ENCODE measurements at regions not wholly inside any gene's neighbourhood (a gene's known extent, or its start where the extent isn't known, plus 50 kb on each side); places are given as distances from the start of the nearest gene placed in this dataset.

DNA sequence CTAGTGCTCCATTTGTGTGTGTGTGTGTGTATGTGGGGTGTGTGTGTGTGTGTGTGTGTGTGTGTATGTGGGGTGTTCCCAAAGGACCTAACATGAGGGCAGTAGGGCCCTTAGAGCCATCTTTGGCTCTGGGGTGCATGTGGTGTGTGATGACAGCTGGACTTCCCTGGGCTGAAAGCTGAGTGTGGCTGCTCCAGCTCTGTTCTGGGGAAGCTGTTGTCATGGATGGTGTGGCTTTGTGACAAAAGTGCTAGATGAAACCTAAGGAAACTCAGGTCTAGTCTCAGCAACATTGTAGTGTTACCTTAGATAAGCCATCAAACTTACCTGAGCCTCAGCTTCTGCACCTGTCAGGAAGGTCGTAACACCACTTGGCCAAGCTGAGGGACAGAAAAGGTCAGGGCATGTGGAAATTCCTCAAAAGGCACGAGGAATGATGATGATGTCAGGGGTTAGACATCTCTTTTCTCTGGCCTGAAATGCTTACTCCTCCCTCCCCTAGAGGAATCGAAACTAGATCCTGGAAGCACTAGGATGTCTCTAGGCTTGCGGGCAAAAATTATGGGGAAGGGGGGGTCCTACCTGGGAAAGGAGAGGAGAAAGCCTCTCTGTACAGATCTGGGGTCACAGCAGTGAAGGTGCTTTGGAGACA lies 115.4 kb downstream of the RPS24 start:
- in situ Hi-C loops (cut with HindIII; ENCODE audit: low pct_unique_long_range_greater_than_20kb, low sequenced_read_pairs) = no loop called here

DNA sequence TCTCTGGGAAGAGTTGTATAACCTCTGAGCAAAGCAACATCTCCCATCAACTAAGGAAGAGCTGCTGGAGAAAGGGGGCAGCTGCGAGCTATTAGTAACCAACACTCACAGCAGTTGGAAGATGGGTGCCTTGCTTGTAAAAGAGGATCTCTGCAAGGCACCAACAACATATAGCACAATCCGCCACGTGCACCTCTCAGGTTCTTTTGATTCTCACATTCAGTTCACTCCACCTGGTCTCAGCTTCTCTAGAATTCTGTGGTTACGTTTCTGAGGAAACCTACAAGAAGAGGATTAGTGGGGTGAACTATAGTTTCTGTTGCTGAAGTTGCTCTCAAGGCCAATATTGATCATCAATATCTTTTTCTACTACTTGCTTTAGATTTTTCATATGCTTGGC lies 117.1 kb downstream of the RPS24 start:
- no peak for DNase-seq (ENCODE audit: low read depth, low spot score)
- in situ Hi-C loops (cut with HindIII; ENCODE audit: low pct_unique_long_range_greater_than_20kb, low sequenced_read_pairs) = no loop called here

More for the DNA sequence above, 115.4 kb downstream of the RPS24 start:
- DNase-seq (ENCODE audit: low read depth, low spot score) = no peak

DNA sequence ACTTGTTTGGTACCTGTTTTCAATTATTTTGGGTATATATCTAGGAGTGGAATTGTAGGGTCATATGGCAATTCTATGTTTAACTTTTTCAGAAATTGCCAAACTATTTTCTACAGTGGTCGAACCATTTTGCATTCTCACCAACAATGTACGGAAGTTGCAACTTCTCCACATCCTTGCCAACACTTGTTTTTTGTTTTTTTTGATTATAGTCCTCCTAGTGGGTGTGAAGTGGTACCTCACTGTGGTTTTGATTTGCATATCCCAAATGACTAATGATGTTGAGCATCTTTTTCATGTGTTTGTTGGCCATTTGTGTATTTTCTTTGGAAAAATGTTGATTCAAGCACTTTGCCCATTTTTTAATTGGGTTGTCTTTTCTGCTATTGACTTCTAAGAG lies 122.1 kb downstream of the RPS24 start:
- no peak for DNase-seq (ENCODE audit: low read depth, low spot score)
- in situ Hi-C loops (cut with HindIII; ENCODE audit: low pct_unique_long_range_greater_than_20kb, low sequenced_read_pairs) = no loop called here

DNA sequence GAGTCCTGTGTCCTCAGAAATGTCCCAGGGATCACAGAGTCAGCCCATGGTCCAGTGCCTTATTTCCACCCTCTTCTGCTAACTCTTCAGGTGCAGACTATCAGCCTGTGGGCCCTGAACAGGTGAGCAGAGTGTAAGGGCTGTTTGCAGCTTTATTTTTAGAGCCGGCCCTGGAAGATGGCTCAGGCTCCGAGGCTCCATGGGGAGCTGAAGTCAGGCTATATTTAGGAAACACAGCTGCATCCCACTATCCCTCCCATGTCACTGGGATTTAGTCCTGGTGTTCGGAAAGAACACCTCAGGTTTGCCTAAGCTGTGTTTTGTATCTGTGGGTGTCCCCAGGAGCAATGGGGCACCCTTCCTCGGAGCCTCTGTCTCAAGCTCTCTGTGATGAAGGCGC lies 126.9 kb downstream of the RPS24 start:
- no peak for DNase-seq (ENCODE audit: low read depth, low spot score)
- in situ Hi-C loops (cut with HindIII; ENCODE audit: low pct_unique_long_range_greater_than_20kb, low sequenced_read_pairs) = no loop called here

DNA sequence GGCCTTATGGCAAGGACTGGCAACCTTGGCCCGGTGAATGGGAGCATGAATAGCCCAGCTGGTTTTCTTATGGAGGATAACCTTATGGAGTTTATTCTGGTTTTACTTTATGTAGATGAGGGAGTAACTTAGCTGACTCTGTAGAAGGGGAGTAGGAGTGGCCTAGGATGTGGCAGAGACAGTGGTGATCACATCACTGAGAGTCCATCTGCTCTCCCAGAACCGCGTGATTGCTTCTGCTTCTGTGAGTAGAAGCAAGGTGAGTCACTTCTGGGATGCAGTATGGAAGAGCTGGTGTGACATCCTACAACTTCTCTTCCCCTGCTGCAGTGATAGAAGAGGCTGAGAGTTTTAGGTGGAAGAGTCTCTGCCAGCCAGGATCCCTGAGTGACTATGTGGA lies 129.2 kb downstream of the RPS24 start:
- in situ Hi-C loops (cut with HindIII; ENCODE audit: low pct_unique_long_range_greater_than_20kb, low sequenced_read_pairs) = no loop called here
- no peak for DNase-seq (ENCODE audit: low read depth, low spot score)

DNA sequence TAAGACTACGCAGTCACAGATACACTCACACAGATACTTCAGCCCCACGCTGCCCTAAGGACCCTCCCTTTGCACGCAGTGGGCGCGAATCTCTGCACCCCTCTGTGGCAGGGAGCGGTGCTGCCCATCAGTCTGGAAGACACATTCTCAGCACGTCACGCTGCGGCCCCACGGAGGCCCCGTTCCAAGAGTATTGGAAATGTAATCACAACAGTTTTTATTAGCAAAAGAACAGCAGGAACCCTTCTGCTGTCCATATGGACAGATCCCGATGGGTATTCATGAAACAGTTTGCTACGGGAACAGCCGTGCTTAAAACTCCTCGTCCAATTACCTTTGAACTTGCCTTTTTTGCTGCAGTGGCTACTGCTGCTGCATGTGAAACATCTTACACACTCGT lies 131.0 kb downstream of the RPS24 start:
- in situ Hi-C loops (cut with HindIII; ENCODE audit: low pct_unique_long_range_greater_than_20kb, low sequenced_read_pairs) = no loop called here
- DNase-seq (ENCODE audit: low read depth, low spot score) = no peak

DNA sequence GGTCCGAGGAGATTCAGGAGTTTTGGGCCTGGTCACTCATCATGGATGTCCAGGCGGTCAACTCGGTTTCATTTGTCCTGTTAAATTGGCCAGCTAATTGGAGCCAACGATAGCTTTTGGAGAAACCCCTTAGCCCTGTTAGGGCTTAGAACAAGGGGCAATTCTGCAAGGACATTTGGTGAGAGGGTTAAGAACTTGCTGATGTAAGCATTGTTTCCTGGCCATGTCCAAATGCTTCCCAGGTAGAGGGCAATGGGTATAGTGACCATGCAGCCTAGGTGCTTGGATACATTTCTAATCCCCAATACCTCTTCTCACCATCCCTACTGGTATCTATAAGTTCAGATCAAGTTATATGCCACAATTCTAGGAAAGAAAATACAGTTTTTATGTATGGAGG lies 131.5 kb downstream of the RPS24 start:
- in situ Hi-C loops (cut with HindIII; ENCODE audit: low pct_unique_long_range_greater_than_20kb, low sequenced_read_pairs) = no loop called here
- no peak for DNase-seq (ENCODE audit: low read depth, low spot score)

DNA sequence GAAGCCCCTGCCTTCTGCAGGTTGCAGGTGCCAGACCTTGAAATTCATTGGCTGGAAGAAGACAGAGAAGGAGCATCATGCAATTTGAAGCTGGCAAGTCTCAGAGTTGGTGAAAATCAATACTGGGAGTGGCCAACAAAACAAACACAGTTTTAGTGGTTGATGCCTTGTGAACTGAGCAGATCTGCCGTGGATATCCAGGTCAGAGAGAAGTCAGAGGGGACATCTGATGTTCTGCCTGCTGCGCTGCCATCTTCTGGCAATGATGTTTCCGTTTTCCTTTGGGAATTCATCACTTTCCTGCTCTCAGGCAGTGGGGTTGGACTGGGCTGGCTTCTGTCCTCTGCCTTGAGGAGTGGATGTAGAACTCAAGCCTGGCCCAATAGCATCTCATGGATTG lies 132.0 kb downstream of the RPS24 start:
- no peak for DNase-seq (ENCODE audit: low read depth, low spot score)
- in situ Hi-C loops (cut with HindIII; ENCODE audit: low pct_unique_long_range_greater_than_20kb, low sequenced_read_pairs) = no loop called here

DNA sequence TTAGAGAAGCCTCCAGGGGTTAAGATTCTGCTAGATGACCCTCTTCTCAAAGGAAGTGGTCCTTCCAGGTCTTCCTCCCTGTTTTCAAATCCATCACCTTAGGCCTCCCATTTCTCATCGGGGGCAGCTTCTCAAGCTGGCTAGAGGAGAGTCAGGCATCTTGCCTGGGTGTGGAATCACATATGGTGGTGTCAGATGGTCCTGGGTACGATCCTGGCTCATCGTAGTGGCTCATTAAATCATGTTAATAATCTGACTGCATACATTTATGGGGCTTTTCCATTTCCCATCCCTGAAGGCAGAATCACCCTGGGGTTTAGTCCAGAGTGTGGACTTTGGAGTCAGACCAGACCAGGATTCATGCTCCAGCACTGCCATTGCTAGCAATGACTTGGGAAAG lies 132.6 kb downstream of the RPS24 start:
- DNase-seq (ENCODE audit: low read depth, low spot score) = no peak
- in situ Hi-C loops (cut with HindIII; ENCODE audit: low pct_unique_long_range_greater_than_20kb, low sequenced_read_pairs) = no loop called here

DNA sequence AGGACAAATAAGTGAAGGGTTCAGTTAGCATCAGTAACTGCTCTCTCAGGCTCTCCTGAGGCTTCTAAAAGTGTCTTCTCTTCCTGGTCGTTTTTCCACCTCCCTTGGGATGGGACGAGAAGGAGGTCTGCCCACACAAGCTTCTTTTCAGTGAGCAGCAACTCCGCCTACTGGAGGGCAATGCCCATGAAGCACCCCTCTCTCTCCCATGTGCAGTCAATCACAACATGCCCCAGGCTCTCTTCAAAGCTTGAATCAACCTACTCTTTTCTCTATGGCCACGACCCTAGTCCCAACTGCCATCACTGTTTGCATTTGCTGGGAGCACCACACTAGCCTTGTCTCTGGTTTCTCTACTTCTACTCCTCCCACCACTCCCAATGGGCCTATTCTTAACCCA lies 135.6 kb downstream of the RPS24 start:
- in situ Hi-C loops (cut with HindIII; ENCODE audit: low pct_unique_long_range_greater_than_20kb, low sequenced_read_pairs) = no loop called here
- DNase-seq (ENCODE audit: low read depth, low spot score) = peak; percentile 28

DNA sequence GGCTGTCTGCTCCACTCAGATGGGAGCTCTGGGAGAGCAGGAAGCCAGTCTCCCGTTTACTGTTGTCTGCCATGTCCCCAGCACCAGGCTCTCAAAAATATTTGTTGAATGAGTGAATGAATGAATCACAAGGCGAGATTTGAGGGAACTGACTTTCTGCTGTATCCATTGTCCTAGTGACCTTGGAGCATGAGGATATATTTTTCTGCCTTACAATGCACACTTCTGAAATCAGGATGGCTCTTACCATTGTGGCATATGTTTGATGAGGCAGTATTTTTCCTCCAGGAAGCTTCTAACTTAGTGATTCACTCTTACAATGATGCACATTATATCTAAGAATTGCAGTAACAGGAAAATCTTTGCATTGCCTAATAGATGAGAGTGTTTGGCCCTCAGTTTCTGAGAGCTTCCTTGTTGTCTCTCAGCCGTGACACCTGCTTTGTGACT lies 136.4 kb downstream of the RPS24 start:
- in situ Hi-C loops (cut with HindIII; ENCODE audit: low pct_unique_long_range_greater_than_20kb, low sequenced_read_pairs) = no loop called here
- no peak for DNase-seq (ENCODE audit: low read depth, low spot score)

DNA sequence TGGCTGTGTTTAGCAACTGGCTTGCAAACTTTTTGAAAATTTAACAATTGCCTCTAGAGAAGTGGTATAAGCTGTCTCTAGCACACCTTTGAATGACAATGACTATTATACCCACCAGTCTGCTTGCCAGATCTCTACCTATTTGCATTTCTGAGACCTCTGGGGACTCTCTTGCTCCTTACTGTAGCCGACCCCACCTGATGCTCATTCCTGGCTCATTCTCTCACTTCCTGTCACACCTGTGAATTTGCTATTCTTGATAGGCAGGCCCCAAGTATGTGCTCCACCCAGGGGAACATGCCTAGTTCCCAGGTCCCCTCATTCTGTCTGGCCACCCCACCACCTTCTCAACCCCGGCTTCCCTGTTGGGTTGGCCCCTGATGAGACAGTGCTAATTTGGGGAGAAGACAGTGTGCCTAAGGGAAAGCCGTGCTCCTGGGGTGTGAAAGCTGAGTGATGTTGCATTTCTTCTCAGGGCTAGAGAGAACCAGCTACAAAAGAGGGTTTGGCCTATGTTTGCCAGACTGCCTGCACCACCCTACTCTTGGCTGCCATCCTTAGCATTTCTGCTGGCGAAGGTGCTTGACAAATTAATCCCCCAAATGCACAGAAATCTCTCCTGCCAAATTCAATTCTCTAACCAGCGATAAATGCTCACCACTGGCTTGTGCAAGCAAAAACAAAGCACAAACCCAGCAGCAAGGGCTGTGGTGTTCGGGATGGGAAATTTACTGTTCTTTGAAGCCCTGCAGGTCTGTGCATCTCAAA lies 138.2 kb downstream of the RPS24 start:
- no peak for DNase-seq (ENCODE audit: low read depth, low spot score)
- in situ Hi-C loops (cut with HindIII; ENCODE audit: low pct_unique_long_range_greater_than_20kb, low sequenced_read_pairs) = no loop called here

DNA sequence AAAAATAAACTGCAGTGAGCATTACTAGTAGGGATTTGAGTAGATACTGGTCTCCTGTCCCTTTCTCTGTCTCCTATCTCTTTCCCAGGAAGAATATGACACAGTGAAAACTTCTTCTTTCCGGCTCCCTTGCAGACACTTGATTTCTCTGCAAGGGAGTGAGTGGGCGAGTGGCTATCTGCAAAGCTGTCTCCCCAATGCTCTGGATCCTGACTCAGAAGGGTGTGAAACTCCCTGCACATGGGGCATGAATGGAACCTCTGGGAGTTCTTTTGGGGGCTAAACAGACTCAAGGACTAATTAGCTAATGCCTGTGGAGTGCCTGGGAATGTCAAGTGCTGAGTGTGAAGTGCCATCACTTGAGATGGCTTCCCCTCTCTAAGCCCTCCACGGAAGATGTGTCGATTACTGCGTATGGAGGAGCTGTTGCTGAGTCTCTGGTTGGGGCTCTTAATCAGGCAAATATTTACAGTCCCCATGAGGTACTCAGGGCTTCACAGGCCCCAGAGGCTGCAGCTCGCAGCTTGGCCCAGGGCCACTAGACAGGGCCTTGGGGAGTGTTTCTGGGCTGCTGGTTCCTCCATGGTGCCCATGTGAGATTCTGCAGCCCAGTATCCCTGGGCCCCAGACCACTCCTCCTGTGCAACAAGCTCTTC lies 139.8 kb downstream of the RPS24 start:
- DNase-seq (ENCODE audit: low read depth, low spot score) = no peak

DNA sequence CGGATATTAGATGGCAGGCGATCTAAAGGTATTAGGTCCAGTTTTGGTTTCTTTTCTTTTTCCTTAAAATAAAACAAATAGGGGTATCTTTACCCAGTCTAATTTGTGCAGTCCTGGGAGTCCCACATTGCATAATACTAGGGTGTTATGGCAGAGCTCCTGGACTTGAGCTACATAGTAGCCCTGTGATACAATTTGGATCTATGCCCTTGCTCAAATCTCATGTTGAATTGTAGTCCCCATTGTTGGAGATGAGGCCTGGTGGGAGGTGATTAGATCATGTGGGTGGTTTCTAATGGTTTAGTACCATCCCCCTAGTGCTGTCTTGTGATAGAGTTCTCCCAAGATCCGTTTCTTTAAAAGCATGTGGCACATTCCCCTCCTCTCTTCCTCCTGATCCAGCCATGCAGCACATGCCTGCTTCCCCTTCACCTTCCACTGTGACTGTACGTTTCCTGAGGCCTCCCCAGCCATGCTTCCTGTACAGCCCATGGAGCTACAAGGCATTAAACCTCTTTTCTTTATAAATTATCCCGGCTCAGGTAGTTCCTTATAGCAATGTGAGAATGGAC lies 141.9 kb downstream of the RPS24 start:
- peak; percentile 30 for DNase-seq (ENCODE audit: low read depth, low spot score)
- in situ Hi-C loops (cut with HindIII; ENCODE audit: low pct_unique_long_range_greater_than_20kb, low sequenced_read_pairs) = no loop called here

More for the DNA sequence above, 139.8 kb downstream of the RPS24 start:
- in situ Hi-C loops (cut with HindIII; ENCODE audit: low pct_unique_long_range_greater_than_20kb, low sequenced_read_pairs) = no loop called here

DNA sequence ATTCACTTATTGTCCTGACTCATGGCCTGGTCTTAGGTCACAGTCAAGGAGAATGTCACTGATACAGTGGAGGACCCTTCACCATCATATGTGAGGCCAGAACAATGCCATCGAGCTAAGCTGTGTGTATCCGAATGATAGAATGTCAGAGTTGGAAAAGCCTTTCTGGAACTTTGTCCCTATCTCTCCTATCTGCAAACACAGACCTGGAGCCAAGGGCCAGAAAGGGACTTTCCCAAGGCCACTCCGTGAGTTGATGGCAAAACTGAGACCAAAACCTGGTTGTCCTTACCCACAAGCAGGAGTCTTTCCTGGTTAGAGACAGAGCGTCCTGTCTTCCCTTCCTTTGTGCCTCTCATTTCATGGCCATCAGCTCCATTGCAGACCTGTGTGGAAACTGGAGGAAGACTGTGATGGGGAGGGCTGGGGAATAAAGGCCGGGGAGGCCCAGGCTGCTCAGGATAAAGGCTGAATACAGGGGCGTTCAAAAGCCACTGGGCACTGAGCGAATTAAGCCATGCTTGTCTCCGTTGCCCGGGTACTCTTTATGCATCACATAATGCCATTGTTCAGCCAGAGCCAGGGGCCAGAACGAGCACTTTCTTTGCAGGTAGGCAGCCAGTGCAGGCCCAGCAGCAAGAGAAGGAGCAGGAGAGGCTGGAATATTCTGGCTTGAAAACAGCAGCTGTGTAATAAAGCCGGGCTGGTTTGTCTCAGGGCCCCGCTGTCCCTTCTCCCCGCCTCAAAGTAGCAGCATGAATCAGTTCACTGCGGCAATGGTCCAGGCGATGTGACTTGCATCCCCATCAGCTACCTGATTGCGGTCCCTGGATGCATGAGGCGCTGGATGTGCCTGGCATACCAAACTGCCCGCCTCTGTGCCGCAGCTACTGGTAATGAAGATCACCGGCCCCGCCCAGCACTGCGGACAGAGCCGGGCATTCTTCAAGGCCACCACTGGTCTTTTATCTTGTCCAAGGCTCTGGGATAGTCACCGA lies 143.0 kb downstream of the RPS24 start:
- no peak for DNase-seq (ENCODE audit: low read depth, low spot score)
- in situ Hi-C loops (cut with HindIII; ENCODE audit: low pct_unique_long_range_greater_than_20kb, low sequenced_read_pairs) = no loop called here

DNA sequence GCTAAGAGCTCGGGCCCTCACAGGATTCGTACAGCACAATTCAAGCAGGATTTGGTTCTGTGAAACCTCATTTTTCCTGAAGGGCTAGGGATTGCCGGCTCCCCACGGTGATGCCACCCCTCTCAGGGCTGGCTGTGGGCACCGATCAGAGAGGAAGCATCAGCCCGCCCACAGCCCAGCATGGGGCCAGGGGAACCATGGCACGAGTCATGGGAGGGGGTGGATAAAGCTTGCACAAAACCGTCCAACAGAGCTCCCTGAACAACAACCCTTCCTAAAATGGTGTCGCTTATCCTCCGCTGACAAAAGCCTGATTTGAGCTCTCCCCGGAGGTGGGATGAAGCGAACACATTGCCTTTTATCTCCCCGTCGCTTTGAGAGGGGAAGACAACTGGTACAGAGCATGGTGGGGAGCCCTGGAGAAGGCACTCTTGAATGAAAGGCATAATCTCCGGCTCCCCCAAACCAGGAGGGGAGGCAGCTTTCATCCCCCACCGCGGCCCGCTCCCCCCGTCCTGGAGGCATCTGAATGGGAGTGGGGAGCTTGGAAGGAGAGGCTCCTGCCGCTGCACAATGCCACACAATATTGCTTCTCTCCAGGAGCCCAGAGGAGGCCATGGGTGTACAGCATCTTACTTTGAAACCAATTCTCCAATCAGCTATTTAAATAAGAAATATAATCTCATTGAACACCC lies 144.0 kb downstream of the RPS24 start:
- DNase-seq (ENCODE audit: low read depth, low spot score) = no peak
- in situ Hi-C loops (cut with HindIII; ENCODE audit: low pct_unique_long_range_greater_than_20kb, low sequenced_read_pairs) = no loop called here

DNA sequence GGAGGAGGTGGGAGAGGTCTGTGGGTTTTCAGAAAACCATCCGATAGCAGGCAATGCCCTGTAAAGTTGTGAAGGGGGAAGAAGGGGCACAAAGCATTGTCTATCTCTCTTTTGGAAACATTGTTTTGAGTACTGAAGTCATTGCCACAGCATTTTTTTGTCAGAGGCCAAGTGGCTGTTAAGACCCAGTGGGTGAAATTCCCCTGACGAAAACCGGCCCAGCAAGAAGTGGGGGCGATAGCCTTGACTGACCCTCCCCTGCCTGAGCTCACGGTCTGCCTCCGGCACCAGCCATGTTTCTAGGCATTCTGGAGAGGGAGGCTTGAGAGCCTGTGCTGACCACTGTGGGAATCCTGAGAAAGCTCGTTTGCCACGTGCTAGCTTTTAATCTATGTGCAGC lies 144.7 kb downstream of the RPS24 start:
- DNase-seq (ENCODE audit: low read depth, low spot score) = no peak
- in situ Hi-C loops (cut with HindIII; ENCODE audit: low pct_unique_long_range_greater_than_20kb, low sequenced_read_pairs) = no loop called here
